Loucy (cell line): ENCODE measurements at regions not wholly inside any gene's neighbourhood (a gene's known extent, or its start where the extent isn't known, plus 50 kb on each side); places are given as distances from the start of the nearest gene placed in this dataset.

ENCODE experiments used
- H2AFZ ChIP-seq: fragments of 200-600 bp; sonication (generic); 2 replicates; pipeline ENCODE4 v1.6.0; 2016; ENCODE audit warnings: antibody characterized with exemption, mild to moderate bottlenecking, low read length, moderate library complexity
- H3F3A ChIP-seq: fragments of 200-600 bp; 2 replicates; pipeline ENCODE4 v1.6.0; 2016; ENCODE audit warnings: antibody characterized with exemption, low read depth, mild to moderate bottlenecking
- H3K27me3 ChIP-seq: fragments of 200-600 bp; sonication (generic); 2 replicates; pipeline ENCODE4 v1.6.1; 2014; ENCODE audit warnings: low read length, mild to moderate bottlenecking; ENCODE audit not compliant: insufficient read depth, poor library complexity, severe bottlenecking
- H3K36me3 ChIP-seq: fragments of 200-600 bp; sonication (generic); 2 replicates; pipeline ENCODE4 v1.6.1; 2016; ENCODE audit warnings: low read length; ENCODE audit not compliant: insufficient read depth
- H3K4me1 ChIP-seq: fragments of 200-600 bp; sonication (generic); 2 replicates; pipeline ENCODE4 v1.5.1; 2014; ENCODE audit warnings: low read length, mild to moderate bottlenecking; ENCODE audit not compliant: insufficient read depth, poor library complexity, severe bottlenecking
- H3K4me2 ChIP-seq: fragments of 200-600 bp; sonication (generic); 2 replicates; pipeline ENCODE4 v1.6.0; 2014; ENCODE audit warnings: antibody characterized with exemption, low read length, low read depth, mild to moderate bottlenecking; ENCODE audit not compliant: poor library complexity, severe bottlenecking
- H3K4me3 ChIP-seq: fragments of 200-600 bp; sonication (generic); 2 replicates; pipeline ENCODE4 v1.5.1; 2014; ENCODE audit warnings: low read length, mild to moderate bottlenecking, mixed read lengths; ENCODE audit not compliant: poor library complexity, severe bottlenecking
- H3K79me2 ChIP-seq: fragments of 200-600 bp; sonication (generic); 2 replicates; pipeline ENCODE4 v1.6.1; 2014; ENCODE audit warnings: low read length; ENCODE audit not compliant: insufficient read depth
- H3K9ac ChIP-seq: fragments of 200-600 bp; sonication (generic); 2 replicates; pipeline ENCODE4 v1.6.0; 2014; ENCODE audit warnings: mild to moderate bottlenecking, low read depth, low read length, moderate library complexity; ENCODE audit not compliant: poor library complexity, severe bottlenecking
- H3K9me2 ChIP-seq: fragments of 200-600 bp; sonication (generic); replicated peaks from 2 replicates; pipeline ENCODE4 v1.6.1; 2016; ENCODE audit warnings: low read depth, low read length, mixed read lengths
- H3K9me3 ChIP-seq: fragments of 200-600 bp; sonication (generic); 2 replicates; pipeline ENCODE4 v1.6.1; 2014; ENCODE audit warnings: mild to moderate bottlenecking, antibody characterized with exemption, low read length, low read depth; ENCODE audit not compliant: insufficient read depth
- H4K20me1 ChIP-seq: fragments of 200-600 bp; sonication (generic); 2 replicates; pipeline ENCODE4 v1.6.0; 2014; ENCODE audit warnings: antibody characterized with exemption, low read length, mild to moderate bottlenecking; ENCODE audit not compliant: insufficient read depth, poor library complexity, severe bottlenecking
- CTCF ChIP-seq: fragments of 200-600 bp; sonication (generic); conservative IDR thresholded peaks from 2 replicates; pipeline ENCODE4 v1.5.1; 2014; ENCODE audit warnings: mild to moderate bottlenecking, antibody characterized with exemption, low read length
- EZH2phosphoT487 ChIP-seq: fragments of 200-600 bp; IDR thresholded peaks from 2 replicates; pipeline ENCODE4 v1.6.1; 2018; ENCODE audit warnings: antibody characterized with exemption, mild to moderate bottlenecking, moderate library complexity, borderline replicate concordance

GRCh38 chr2:235324324-235324723 lies 169.5 kb upstream of the AGAP1 start:
- Histone ChIP-seq H3K9me2 (no peaks in the 10 kb centered on the region), H3K36me3 (no peaks in the 10 kb centered on the region), H3K4me3 (no peak overlapping the region), H3F3A (no peaks in the 10 kb centered on the region), H4K20me1 (no peaks in the 10 kb centered on the region), H3K4me2 (no peak overlapping the region), H3K27me3 (no peaks in the 10 kb centered on the region), H2AFZ (no peak overlapping the region), H3K4me1 (no peaks in the 10 kb centered on the region), H3K9me3 (no peaks in the 10 kb centered on the region; the same call in 1 of the 2 replicates), H3K9ac (no peak overlapping the region), H3K79me2 (no peaks in the 10 kb centered on the region)
- TF ChIP-seq CTCF (no peak), EZH2phosphoT487 (no peak)

GRCh38 chr2:235325151-235325550 lies 168.7 kb upstream of the AGAP1 start:
- Histone ChIP-seq H3K4me1 (no peaks in the 10 kb centered on the region), H3K9me2 (no peaks in the 10 kb centered on the region), H3K4me2 (no peak overlapping the region), H3K9ac (no peak overlapping the region), H2AFZ (no peak overlapping the region), H3K9me3 (no peaks in the 10 kb centered on the region; the same call in 1 of the 2 replicates), H3K27me3 (no peaks in the 10 kb centered on the region), H3K79me2 (no peaks in the 10 kb centered on the region), H3F3A (no peaks in the 10 kb centered on the region), H4K20me1 (no peaks in the 10 kb centered on the region), H3K4me3 (no peak overlapping the region), H3K36me3 (no peaks in the 10 kb centered on the region)
- TF ChIP-seq EZH2phosphoT487 = no peak
- no peak for TF ChIP-seq CTCF

- Histone ChIP-seq H3K4me2 (no peak overlapping the region), H4K20me1 (no peaks in the 10 kb centered on the region), H3F3A (no peaks in the 10 kb centered on the region), H3K9ac (no peak overlapping the region), H3K4me1 (no peaks in the 10 kb centered on the region), H3K36me3 (no peaks in the 10 kb centered on the region), H2AFZ (no peak overlapping the region), H3K79me2 (no peaks in the 10 kb centered on the region), H3K27me3 (no peaks in the 10 kb centered on the region), H3K9me3 (peaks cover 3% of the 10 kb centered on the region; the same call in 1 of the 2 replicates), H3K4me3 (no peak overlapping the region), H3K9me2 (no peaks in the 10 kb centered on the region)
- TF ChIP-seq CTCF (no peak), EZH2phosphoT487 (no peak)
Measured at GRCh38 chr2:235328991-235329390, 164.9 kb upstream of the AGAP1 start.
